ENCODE measurements at regions not wholly inside any gene's neighbourhood (a gene's known extent, or its start where the extent isn't known, plus 50 kb on each side); places are given as distances from the start of the nearest gene placed in this dataset.

DNA sequence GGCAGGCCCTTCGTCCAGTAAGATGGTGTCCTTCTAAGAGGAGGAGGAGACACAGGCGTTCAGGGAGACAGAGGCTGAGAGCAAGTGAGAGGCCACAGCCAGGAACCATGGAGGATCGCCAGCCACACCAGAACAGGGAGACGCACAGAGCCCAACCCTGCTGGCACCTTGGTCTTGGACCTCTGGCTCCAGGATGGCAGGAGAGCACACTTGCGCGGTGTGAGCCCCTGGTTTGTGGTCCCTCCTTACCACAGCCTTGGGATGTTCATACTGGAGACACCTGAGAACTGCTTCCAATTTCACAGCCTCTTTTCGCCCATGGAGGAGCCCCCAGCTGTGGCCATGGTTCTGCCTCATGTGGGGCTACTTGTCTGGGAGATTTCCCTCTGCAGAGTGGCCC lies 222.4 kb downstream of the DLL1 start:
- no peak for TF ChIP-seq POLR2AphosphoS5 (IDR thresholded peaks at IDR 0.05)
- Histone ChIP-seq H3K36me3 (no peaks in the 10 kb centered on the region), H3K27ac (no peak overlapping the region), H3K4me3 (no peak overlapping the region), H3K27me3 (no peaks in the 10 kb centered on the region), H3K9me3 (peaks cover 0 to 9% (median 4%) of the 10 kb centered on the region in 4 donors), H3K4me1 (no peaks in the 10 kb centered on the region)
- no peak for DNase-seq
- ATAC-seq (ENCODE audit: low FRiP score in 2 of 2), result no peak
- 85 to 95% methylated on average over 4 to 7 of the region's 7 CpGs for WGBS, 2 donors

DNA sequence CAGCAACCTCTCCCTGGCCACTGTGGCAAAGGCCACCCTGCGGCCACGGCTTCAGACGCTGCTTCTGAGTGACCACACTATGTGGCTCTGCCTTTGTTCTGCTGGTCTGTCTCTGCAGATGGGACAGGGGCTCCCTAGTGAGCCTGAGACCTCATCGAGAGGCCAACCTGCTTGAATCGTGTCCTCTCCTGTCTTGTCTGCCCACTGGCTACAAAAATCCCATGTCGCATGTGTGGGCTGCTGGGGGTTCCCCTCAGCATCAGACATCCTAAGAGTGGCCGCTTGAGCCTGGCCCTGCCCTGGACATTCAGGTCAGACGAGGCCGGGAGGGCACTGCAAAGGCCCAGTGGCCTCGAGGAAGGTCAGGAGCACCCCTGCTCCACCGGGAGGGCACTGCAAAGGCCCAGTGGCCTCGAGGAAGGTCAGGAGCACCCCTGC lies 222.9 kb downstream of the DLL1 start:
- 87% methylated on average over 7 to 12 of the region's 12 CpGs for WGBS, 2 donors
- peak; percentile 15 to 27 for DNase-seq
- Histone ChIP-seq H3K27me3 (no peaks in the 10 kb centered on the region), H3K27ac (no peak overlapping the region), H3K4me3 (no peak overlapping the region), H3K9me3 (peaks cover 0 to 9% (median 4%) of the 10 kb centered on the region in 4 donors), H3K4me1 (no peaks in the 10 kb centered on the region), H3K36me3 (no peaks in the 10 kb centered on the region)
- TF ChIP-seq, protein P1, sequence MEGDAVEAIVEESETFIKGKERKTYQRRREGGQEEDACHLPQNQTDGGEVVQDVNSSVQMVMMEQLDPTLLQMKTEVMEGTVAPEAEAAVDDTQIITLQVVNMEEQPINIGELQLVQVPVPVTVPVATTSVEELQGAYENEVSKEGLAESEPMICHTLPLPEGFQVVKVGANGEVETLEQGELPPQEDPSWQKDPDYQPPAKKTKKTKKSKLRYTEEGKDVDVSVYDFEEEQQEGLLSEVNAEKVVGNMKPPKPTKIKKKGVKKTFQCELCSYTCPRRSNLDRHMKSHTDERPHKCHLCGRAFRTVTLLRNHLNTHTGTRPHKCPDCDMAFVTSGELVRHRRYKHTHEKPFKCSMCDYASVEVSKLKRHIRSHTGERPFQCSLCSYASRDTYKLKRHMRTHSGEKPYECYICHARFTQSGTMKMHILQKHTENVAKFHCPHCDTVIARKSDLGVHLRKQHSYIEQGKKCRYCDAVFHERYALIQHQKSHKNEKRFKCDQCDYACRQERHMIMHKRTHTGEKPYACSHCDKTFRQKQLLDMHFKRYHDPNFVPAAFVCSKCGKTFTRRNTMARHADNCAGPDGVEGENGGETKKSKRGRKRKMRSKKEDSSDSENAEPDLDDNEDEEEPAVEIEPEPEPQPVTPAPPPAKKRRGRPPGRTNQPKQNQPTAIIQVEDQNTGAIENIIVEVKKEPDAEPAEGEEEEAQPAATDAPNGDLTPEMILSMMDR (IDR thresholded peaks at IDR 0.05), result no peak
- no peak for TF ChIP-seq POLR2AphosphoS5 (IDR thresholded peaks at IDR 0.05)
- no peak for TF ChIP-seq POLR2A (IDR thresholded peaks at IDR 0.05)
- TF ChIP-seq EP300 (IDR thresholded peaks at IDR 0.05), result no peak
- ATAC-seq (ENCODE audit: low FRiP score in 2 of 2), result peak; percentile 23 to 69

DNA sequence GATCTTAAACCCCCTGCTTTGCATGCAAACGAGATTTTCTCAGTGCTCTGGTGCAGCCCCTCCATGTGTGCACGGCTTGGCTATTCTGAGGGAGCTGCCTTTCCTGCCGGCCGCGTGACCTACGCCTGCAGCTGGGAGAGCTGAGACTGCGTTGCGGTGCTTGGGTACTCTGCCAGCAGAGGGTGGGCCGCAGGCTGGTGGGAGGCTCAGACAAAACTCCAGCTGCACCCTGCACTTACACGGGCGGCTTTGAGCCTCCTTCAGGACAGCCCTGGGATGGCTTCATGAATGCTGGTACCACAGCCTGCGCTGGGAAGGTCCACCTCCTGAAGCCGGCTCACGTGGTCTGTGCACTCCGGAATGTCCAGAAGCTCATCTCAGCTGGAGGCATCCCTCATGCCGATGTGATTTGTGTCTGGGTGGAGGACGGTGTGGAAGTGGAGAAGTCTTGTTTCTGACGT lies 223.7 kb downstream of the DLL1 start:
- no peak overlapping the region for H3K4me3 ChIP-seq
- 67 to 70% methylated on average over 14 to 18 of the region's 18 CpGs for WGBS, 2 donors
- TF ChIP-seq, protein P1 (IDR thresholded peaks at IDR 0.05), result no peak
- TF ChIP-seq POLR2AphosphoS5 (IDR thresholded peaks at IDR 0.05) (no peak), POLR2A (IDR thresholded peaks at IDR 0.05) (no peak), EP300 (IDR thresholded peaks at IDR 0.05) (no peak)
- peak; percentile 10 to 52 for DNase-seq
- H3K9me3 ChIP-seq, result peaks cover 0 to 9% (median 4%) of the 10 kb centered on the region in 4 donors
- no peaks in the 10 kb centered on the region for H3K4me1 ChIP-seq
- no peaks in the 10 kb centered on the region for H3K36me3 ChIP-seq
- H3K27ac ChIP-seq, result no peak overlapping the region
- peak in 1 of 2 donors; percentile 11 for ATAC-seq (ENCODE audit: low FRiP score in 2 of 2)
- no peaks in the 10 kb centered on the region for H3K27me3 ChIP-seq

DNA sequence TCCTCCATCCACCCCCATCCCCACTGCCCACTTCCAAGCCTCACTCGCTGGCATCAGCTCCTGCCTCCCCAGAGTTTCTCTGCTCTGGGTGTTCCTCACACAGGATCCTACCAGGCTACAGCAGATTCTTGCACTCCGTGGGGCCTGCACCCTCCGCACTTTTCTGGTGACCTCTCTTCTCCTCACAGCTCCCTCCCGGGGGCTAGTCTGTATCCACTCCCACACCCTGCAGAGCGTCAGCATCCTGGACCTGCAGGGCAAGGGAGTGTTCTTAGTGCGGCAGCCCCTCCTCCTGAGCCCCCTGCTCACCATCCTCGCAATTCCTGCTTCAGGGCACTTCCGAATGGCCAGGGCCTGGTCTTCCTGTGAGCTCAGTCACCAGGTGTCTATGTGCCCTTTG lies 224.2 kb downstream of the DLL1 start:
- Histone ChIP-seq H3K27me3 (no peaks in the 10 kb centered on the region), H3K9me3 (peaks cover 0 to 9% (median 4%) of the 10 kb centered on the region in 4 donors), H3K4me1 (no peaks in the 10 kb centered on the region), H3K36me3 (no peaks in the 10 kb centered on the region), H3K4me3 (no peak overlapping the region), H3K27ac (no peak overlapping the region)
- WGBS, 2 donors, result 77 to 87% methylated on average over 8 of the region's 8 CpGs
- no peak for TF ChIP-seq POLR2A (IDR thresholded peaks at IDR 0.05)
- TF ChIP-seq EP300 (IDR thresholded peaks at IDR 0.05), result no peak
- TF ChIP-seq, protein P1 (IDR thresholded peaks at IDR 0.05), result no peak
- TF ChIP-seq POLR2AphosphoS5 (IDR thresholded peaks at IDR 0.05), result no peak
- DNase-seq (no peak), ATAC-seq (ENCODE audit: low FRiP score in 2 of 2) (no peak)

DNA sequence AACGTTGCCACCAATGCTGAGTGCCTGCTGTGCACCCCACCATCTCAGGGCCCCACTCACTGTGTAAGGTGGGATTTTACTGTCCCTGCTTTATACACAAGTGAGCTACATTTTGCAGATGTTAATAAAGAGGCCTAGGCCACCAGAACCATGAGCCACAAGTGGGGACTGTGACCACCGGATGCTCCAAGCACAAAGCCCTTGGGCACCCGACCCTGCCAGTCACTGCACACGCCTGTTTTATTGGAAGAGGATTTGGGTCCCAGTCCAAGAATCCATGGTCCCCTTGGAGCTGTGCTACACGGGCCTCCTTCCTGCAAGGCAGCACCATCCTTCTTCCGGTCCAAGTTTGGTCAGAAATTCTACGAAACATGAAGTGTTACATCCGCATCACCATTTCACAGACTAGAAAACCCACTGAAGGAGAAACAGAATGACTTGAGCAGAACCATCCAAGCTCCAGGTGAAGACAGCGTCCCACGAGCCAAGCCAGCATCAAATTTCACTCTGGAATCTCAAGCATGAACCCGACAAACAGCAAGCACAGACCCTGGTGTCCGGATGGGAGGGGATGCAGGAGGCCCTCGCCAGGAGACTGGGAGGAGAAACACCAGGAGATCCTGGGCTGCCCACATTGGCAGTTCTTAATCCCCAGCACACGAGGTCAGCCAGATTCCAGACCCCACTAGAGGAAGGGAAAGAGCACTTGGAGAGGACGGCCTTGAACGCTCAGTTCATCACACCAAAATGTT lies 226.9 kb downstream of the DLL1 start:
- DNase-seq (peak in 1 of 2 donors; percentile 11), ATAC-seq (ENCODE audit: low FRiP score in 2 of 2) (no peak)
- H3K9me3 ChIP-seq, result peaks cover 0 to 1% (median 0%) of the 10 kb centered on the region in 4 donors
- 75 to 78% methylated on average over 16 of the region's 16 CpGs for WGBS, 2 donors
- peaks cover 0 to 6% (median 2%) of the 10 kb centered on the region in 4 donors for H3K4me1 ChIP-seq
- H3K4me3 ChIP-seq, result no peak overlapping the region
- H3K27ac ChIP-seq, result no peak overlapping the region
- no peak for TF ChIP-seq POLR2AphosphoS5 (IDR thresholded peaks at IDR 0.05)
- TF ChIP-seq, protein P1 (IDR thresholded peaks at IDR 0.05), result no peak
- no peak for TF ChIP-seq EP300 (IDR thresholded peaks at IDR 0.05)
- no peak for TF ChIP-seq POLR2A (IDR thresholded peaks at IDR 0.05)
- H3K27me3 ChIP-seq, result no peaks in the 10 kb centered on the region
- H3K36me3 ChIP-seq, result no peaks in the 10 kb centered on the region

Data from upper lobe of left lung (tissue), 6 donors.